GM23338 (cell line): ENCODE measurements at regions not wholly inside any gene's neighbourhood (a gene's known extent, or its start where the extent isn't known, plus 50 kb on each side); places are given as distances from the start of the nearest gene placed in this dataset.

ENCODE experiments used
- ATAC-seq: fragments of 200-7000 bp; cut with Tn5 transposase; 3 replicates; pipeline ENCODE4 v1.9.1; 2020
- DNase-seq: peaks from one replicate; pipeline ENCODE4 v3.0.0-alpha.2; 2015; ENCODE audit warnings: low spot score
- H2AFZ ChIP-seq: fragments of 200-600 bp; sonication (generic); 2 replicates; pipeline ENCODE4 v1.8.0; 2016; ENCODE audit warnings: antibody characterized with exemption, mild to moderate bottlenecking, moderate library complexity
- H3F3A ChIP-seq: fragments of 200-600 bp; sonication (generic); replicated peaks from 2 replicates; pipeline ENCODE4 v1.8.0; 2017; ENCODE audit warnings: antibody characterized with exemption, mixed run types, low read depth
- H3K27ac ChIP-seq: fragments of 200-600 bp; sonication (generic); 2 replicates; pipeline ENCODE4 v1.6.1; 2016; ENCODE audit warnings: low read depth
- H3K27me3 ChIP-seq: fragments of 200-600 bp; sonication (generic); 2 replicates; pipeline ENCODE4 v1.8.0; 2016; ENCODE audit warnings: mild to moderate bottlenecking, mixed run types, moderate library complexity; ENCODE audit not compliant: insufficient read depth
- H3K36me3 ChIP-seq: fragments of 200-600 bp; sonication (generic); 2 replicates; pipeline ENCODE4 v1.8.0; 2016; ENCODE audit warnings: mild to moderate bottlenecking; ENCODE audit not compliant: insufficient read depth
- H3K4me1 ChIP-seq: fragments of 200-600 bp; sonication (generic); 2 replicates; pipeline ENCODE4 v1.8.0; 2016; ENCODE audit warnings: mild to moderate bottlenecking, moderate library complexity; ENCODE audit not compliant: insufficient read depth
- H3K4me2 ChIP-seq: fragments of 200-600 bp; sonication (generic); 2 replicates; pipeline ENCODE4 v1.7.1; 2017; ENCODE audit warnings: mixed run types
- H3K4me3 ChIP-seq: fragments of 200-600 bp; sonication (generic); 2 replicates; pipeline ENCODE4 v1.6.1; 2016; ENCODE audit warnings: mixed run types
- H3K79me2 ChIP-seq: fragments of 200-600 bp; sonication (generic); replicated peaks from 2 replicates; pipeline ENCODE4 v1.8.0; 2017; ENCODE audit warnings: mild to moderate bottlenecking; ENCODE audit not compliant: insufficient read depth
- H3K9me2 ChIP-seq: fragments of 200-600 bp; sonication (generic); 2 replicates; pipeline ENCODE4 v1.8.0; 2017; ENCODE audit not compliant: insufficient read depth
- H4K20me1 ChIP-seq: fragments of 200-600 bp; sonication (generic); replicated peaks from 2 replicates; pipeline ENCODE4 v1.8.0; 2017; ENCODE audit warnings: mild to moderate bottlenecking; ENCODE audit not compliant: insufficient read depth
- H3K27ac Mint-ChIP-seq: 2 replicates; pipeline ENCODE4 v1.8.0; 2020; ENCODE audit warnings: inconsistent platforms, mild to moderate bottlenecking, moderate library complexity, mixed read lengths
- H3K27me3 Mint-ChIP-seq: 3 replicates; pipeline ENCODE4 v1.8.0; 2022; ENCODE audit warnings: low read depth, mild to moderate bottlenecking, moderate library complexity, mixed read lengths, inconsistent platforms; ENCODE audit not compliant: insufficient read depth, poor library complexity
- H3K36me3 Mint-ChIP-seq: 3 replicates; pipeline ENCODE4 v1.8.0; 2021; ENCODE audit warnings: low read depth, mild to moderate bottlenecking, inconsistent platforms, moderate library complexity, mixed read lengths
- H3K4me1 Mint-ChIP-seq: 3 replicates; pipeline ENCODE4 v1.8.0; 2020; ENCODE audit warnings: mild to moderate bottlenecking, inconsistent platforms, mixed read lengths
- H3K4me3 Mint-ChIP-seq: 3 replicates; pipeline ENCODE4 v1.8.0; 2021; ENCODE audit warnings: moderate library complexity, mild to moderate bottlenecking, inconsistent platforms, mixed read lengths
- H3K9me3 Mint-ChIP-seq: 3 replicates; pipeline ENCODE4 v1.8.0; 2020; ENCODE audit warnings: moderate library complexity, mild to moderate bottlenecking, inconsistent platforms, mixed read lengths
- CREB1 ChIP-seq: fragments of 250-450 bp; sonication (Bioruptor Pico); IDR thresholded peaks from 2 replicates; pipeline ENCODE4 v1.5.0; 2020; ENCODE audit warnings: low read depth, mild to moderate bottlenecking, moderate library complexity
- CTCF ChIP-seq, 2 experiments: fragments of 200-600 bp in 1 of 2; sonication (generic) in 1 of 2; conservative IDR thresholded peaks; 2 replicates each; pipeline versions ENCODE4 v1.5.1 to v1.6.1; 2016 to 2017; ENCODE audit warnings: antibody characterized with exemption in 2 of 2, low read depth in 2 of 2, mild to moderate bottlenecking in 2 of 2, moderate library complexity in 1 of 2
- ETS1 ChIP-seq: IDR thresholded peaks from 2 replicates; pipeline ENCODE4 v1.6.1; 2016; ENCODE audit warnings: antibody characterized with exemption
- EZH2 ChIP-seq: fragments of 200-600 bp; sonication (generic); IDR thresholded peaks from one replicate; pipeline ENCODE4 v1.8.0; 2017; ENCODE audit warnings: antibody characterized with exemption, mild to moderate bottlenecking, low read depth; ENCODE audit not compliant: unreplicated experiment
- EZH2phosphoT487 ChIP-seq: fragments of 200-600 bp; sonication (generic); IDR thresholded peaks from one replicate; pipeline ENCODE4 v1.8.1; 2018; ENCODE audit warnings: antibody characterized with exemption; ENCODE audit not compliant: unreplicated experiment
- JUNB ChIP-seq: IDR thresholded peaks from one replicate; pipeline ENCODE4 v1.6.1; 2016; ENCODE audit warnings: antibody characterized with exemption; ENCODE audit not compliant: unreplicated experiment
- NANOG ChIP-seq: IDR thresholded peaks from 2 replicates; pipeline ENCODE4 v1.6.1; 2016; ENCODE audit warnings: antibody characterized with exemption, borderline replicate concordance
- POLR2AphosphoS5 ChIP-seq: IDR thresholded peaks from 2 replicates; pipeline ENCODE4 v1.6.1; 2016; ENCODE audit warnings: antibody characterized with exemption, low read depth
- STAT1 ChIP-seq: IDR thresholded peaks from one replicate; pipeline ENCODE4 v1.6.1; 2016; ENCODE audit warnings: antibody characterized with exemption; ENCODE audit not compliant: unreplicated experiment
- ZNF114 ChIP-seq: fragments of 250-450 bp; sonication (Bioruptor Pico); IDR thresholded peaks from 2 replicates; pipeline ENCODE4 v1.5.0; 2020; ENCODE audit warnings: mild to moderate bottlenecking, moderate library complexity
- ZNF331 ChIP-seq: fragments of 250-450 bp; sonication (Bioruptor Pico); IDR thresholded peaks from 2 replicates; pipeline ENCODE4 v1.5.0; 2020; ENCODE audit warnings: low read depth, mild to moderate bottlenecking, moderate library complexity
- TF ChIP-seq, protein P1 (sequence below): IDR thresholded peaks from one replicate; pipeline ENCODE4 v1.6.1; 2018; ENCODE audit warnings: antibody characterized with exemption; ENCODE audit not compliant: unreplicated experiment
- TF ChIP-seq, protein P2 (sequence below): fragments of 250-450 bp; sonication (Bioruptor Pico); IDR thresholded peaks from 2 replicates; pipeline ENCODE4 v1.5.0; 2020; ENCODE audit warnings: mild to moderate bottlenecking, moderate library complexity

DNA sequence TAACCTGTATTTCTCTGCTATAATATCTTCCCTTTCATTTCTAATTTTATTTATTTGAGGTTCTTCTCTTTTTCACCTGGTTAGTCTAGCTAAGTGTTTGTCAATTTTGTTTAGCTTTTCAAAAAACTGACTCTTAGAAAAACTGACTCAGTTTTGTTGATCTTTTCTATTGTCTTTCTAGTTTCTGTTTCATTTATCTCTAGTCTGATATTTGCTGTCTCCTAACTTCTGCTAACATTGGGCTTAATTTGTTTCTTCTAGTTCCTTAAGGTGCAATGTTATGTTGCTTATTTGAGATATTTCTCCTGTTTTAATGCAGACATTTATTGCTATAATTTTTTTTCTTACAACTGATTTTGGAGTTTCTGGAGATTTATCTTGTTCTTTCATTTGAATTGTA, 1011.0 kb downstream of the EPHA7 start:
- Histone ChIP-seq H3K27me3 (no peaks in the 10 kb centered on the region), H3K79me2 (no peaks in the 10 kb centered on the region), H3K27ac (no peak overlapping the region), H3K4me3 (no peak overlapping the region), H3K9me2 (no peaks in the 10 kb centered on the region; the same call in 1 of the 2 replicates), H3F3A (no peaks in the 10 kb centered on the region), H4K20me1 (no peaks in the 10 kb centered on the region), H3K4me1 (no peaks in the 10 kb centered on the region), H3K4me2 (no peak overlapping the region), H3K36me3 (no peaks in the 10 kb centered on the region), H2AFZ (no peak overlapping the region)
- no peaks in the 10 kb centered on the region for H3K27me3 Mint-ChIP-seq
- no peak for ATAC-seq
- no peak overlapping the region for H3K4me3 Mint-ChIP-seq
- no peaks in the 10 kb centered on the region for H3K36me3 Mint-ChIP-seq
- H3K27ac Mint-ChIP-seq, result no peak overlapping the region
- no peak for DNase-seq
- no peaks in the 10 kb centered on the region for H3K4me1 Mint-ChIP-seq
- TF ChIP-seq POLR2AphosphoS5, result no peak
- TF ChIP-seq ZNF114 (CRISPR knock-in tag), result no peak
- TF ChIP-seq, protein P1, sequence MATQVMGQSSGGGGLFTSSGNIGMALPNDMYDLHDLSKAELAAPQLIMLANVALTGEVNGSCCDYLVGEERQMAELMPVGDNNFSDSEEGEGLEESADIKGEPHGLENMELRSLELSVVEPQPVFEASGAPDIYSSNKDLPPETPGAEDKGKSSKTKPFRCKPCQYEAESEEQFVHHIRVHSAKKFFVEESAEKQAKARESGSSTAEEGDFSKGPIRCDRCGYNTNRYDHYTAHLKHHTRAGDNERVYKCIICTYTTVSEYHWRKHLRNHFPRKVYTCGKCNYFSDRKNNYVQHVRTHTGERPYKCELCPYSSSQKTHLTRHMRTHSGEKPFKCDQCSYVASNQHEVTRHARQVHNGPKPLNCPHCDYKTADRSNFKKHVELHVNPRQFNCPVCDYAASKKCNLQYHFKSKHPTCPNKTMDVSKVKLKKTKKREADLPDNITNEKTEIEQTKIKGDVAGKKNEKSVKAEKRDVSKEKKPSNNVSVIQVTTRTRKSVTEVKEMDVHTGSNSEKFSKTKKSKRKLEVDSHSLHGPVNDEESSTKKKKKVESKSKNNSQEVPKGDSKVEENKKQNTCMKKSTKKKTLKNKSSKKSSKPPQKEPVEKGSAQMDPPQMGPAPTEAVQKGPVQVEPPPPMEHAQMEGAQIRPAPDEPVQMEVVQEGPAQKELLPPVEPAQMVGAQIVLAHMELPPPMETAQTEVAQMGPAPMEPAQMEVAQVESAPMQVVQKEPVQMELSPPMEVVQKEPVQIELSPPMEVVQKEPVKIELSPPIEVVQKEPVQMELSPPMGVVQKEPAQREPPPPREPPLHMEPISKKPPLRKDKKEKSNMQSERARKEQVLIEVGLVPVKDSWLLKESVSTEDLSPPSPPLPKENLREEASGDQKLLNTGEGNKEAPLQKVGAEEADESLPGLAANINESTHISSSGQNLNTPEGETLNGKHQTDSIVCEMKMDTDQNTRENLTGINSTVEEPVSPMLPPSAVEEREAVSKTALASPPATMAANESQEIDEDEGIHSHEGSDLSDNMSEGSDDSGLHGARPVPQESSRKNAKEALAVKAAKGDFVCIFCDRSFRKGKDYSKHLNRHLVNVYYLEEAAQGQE, result no peak
- TF ChIP-seq, protein P2, sequence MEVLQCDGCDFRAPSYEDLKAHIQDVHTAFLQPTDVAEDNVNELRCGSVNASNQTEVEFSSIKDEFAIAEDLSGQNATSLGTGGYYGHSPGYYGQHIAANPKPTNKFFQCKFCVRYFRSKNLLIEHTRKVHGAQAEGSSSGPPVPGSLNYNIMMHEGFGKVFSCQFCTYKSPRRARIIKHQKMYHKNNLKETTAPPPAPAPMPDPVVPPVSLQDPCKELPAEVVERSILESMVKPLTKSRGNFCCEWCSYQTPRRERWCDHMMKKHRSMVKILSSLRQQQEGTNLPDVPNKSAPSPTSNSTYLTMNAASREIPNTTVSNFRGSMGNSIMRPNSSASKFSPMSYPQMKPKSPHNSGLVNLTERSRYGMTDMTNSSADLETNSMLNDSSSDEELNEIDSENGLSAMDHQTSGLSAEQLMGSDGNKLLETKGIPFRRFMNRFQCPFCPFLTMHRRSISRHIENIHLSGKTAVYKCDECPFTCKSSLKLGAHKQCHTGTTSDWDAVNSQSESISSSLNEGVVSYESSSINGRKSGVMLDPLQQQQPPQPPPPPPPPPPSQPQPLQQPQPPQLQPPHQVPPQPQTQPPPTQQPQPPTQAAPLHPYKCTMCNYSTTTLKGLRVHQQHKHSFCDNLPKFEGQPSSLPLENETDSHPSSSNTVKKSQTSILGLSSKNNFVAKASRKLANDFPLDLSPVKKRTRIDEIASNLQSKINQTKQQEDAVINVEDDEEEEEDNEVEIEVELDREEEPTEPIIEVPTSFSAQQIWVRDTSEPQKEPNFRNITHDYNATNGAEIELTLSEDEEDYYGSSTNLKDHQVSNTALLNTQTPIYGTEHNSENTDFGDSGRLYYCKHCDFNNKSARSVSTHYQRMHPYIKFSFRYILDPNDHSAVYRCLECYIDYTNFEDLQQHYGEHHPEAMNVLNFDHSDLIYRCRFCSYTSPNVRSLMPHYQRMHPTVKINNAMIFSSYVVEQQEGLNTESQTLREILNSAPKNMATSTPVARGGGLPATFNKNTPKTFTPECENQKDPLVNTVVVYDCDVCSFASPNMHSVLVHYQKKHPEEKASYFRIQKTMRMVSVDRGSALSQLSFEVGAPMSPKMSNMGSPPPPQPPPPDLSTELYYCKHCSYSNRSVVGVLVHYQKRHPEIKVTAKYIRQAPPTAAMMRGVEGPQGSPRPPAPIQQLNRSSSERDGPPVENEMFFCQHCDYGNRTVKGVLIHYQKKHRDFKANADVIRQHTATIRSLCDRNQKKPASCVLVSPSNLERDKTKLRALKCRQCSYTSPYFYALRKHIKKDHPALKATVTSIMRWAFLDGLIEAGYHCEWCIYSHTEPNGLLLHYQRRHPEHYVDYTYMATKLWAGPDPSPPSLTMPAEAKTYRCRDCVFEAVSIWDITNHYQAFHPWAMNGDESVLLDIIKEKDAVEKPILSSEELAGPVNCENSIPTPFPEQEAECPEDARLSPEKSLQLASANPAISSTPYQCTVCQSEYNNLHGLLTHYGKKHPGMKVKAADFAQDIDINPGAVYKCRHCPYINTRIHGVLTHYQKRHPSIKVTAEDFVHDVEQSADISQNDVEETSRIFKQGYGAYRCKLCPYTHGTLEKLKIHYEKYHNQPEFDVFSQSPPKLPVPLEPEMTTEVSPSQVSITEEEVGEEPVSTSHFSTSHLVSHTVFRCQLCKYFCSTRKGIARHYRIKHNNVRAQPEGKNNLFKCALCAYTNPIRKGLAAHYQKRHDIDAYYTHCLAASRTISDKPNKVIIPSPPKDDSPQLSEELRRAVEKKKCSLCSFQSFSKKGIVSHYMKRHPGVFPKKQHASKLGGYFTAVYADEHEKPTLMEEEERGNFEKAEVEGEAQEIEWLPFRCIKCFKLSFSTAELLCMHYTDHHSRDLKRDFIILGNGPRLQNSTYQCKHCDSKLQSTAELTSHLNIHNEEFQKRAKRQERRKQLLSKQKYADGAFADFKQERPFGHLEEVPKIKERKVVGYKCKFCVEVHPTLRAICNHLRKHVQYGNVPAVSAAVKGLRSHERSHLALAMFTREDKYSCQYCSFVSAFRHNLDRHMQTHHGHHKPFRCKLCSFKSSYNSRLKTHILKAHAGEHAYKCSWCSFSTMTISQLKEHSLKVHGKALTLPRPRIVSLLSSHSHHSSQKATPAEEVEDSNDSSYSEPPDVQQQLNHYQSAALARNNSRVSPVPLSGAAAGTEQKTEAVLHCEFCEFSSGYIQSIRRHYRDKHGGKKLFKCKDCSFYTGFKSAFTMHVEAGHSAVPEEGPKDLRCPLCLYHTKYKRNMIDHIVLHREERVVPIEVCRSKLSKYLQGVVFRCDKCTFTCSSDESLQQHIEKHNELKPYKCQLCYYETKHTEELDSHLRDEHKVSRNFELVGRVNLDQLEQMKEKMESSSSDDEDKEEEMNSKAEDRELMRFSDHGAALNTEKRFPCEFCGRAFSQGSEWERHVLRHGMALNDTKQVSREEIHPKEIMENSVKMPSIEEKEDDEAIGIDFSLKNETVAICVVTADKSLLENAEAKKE (CRISPR knock-in tag), result no peak
- no peak for TF ChIP-seq ETS1
- TF ChIP-seq CTCF (conservative IDR thresholded peaks at IDR 0.05; ENCODE audit: low read depth in 2 of 2), result no peak
- no peak for TF ChIP-seq ZNF331 (CRISPR knock-in tag)
- TF ChIP-seq NANOG, result no peak
- TF ChIP-seq STAT1, result no peak
- no peak for TF ChIP-seq EZH2phosphoT487
- no peak for TF ChIP-seq EZH2
- TF ChIP-seq CREB1, result no peak
- TF ChIP-seq JUNB, result no peak
- H3K9me3 Mint-ChIP-seq, result peaks cover 9% of the 10 kb centered on the region; the same call in 2 of the 3 replicates
